IMR-90 (cell line): ENCODE measurements at regions not wholly inside any gene's neighbourhood (a gene's known extent, or its start where the extent isn't known, plus 50 kb on each side); places are given as distances from the start of the nearest gene placed in this dataset.

Source experiments
- ATAC-seq: fragments of 200-7000 bp; cut with Tn5 transposase; 2 replicates; pipeline ENCODE4 v1.9.1; 2020; ENCODE audit warnings: low read depth, mild to moderate bottlenecking, moderate library complexity
- BruUV-seq: library from RNA; stranded (reverse); fragments of 400-500 nt; replicated peaks from 2 replicates; lab custom pipeline; 2021; lab: Mats Ljungman, UMichigan
- CTCF ChIA-PET: fragments of 300-600 bp; formaldehyde crosslinking; extraction: SDS; loops from one replicate; lab custom pipeline; 2021; ENCODE audit warnings: antibody characterized with exemption; lab: Yijun Ruan, JAX
- POLR2A ChIA-PET: fragments of 300-600 bp; sonication (Branson Sonifier 250); formaldehyde crosslinking; loops from one replicate; lab custom pipeline; 2022; ENCODE audit warnings: antibody characterized with exemption; ENCODE audit not compliant: unreplicated experiment; lab: Charles Lee
- DNase-seq: peaks from one replicate; pipeline ENCODE4 v3.0.0; 2013
- H2AFZ ChIP-seq: replicated peaks from 2 replicates; pipeline ENCODE3; 2013; ENCODE audit warnings: low read length, mild to moderate bottlenecking; ENCODE audit not compliant: poor library complexity
- H2AK5ac ChIP-seq: 2 replicates; pipeline ENCODE4 v1.6.1; 2013; ENCODE audit warnings: low read depth, low read length, inconsistent platforms
- H2AK9ac ChIP-seq: replicated peaks from 2 replicates; pipeline ENCODE3; 2013; ENCODE audit warnings: mild to moderate bottlenecking, low read depth, low read length, moderate library complexity; ENCODE audit not compliant: poor library complexity
- H2BK120ac ChIP-seq: 2 replicates; pipeline ENCODE4 v1.6.1; 2013; ENCODE audit warnings: low read depth, low read length, inconsistent platforms
- H2BK15ac ChIP-seq: 3 replicates; pipeline ENCODE4 v1.6.1; 2013; ENCODE audit warnings: low read depth, low read length, inconsistent platforms
- H2BK20ac ChIP-seq: 2 replicates; pipeline ENCODE4 v1.6.1; 2013; ENCODE audit warnings: low read depth, mild to moderate bottlenecking, inconsistent platforms, low read length, moderate library complexity
- H2BK5ac ChIP-seq: 2 replicates; pipeline ENCODE4 v1.6.1; 2013; ENCODE audit warnings: mild to moderate bottlenecking, low read depth, low read length, inconsistent platforms; ENCODE audit not compliant: poor library complexity, severe bottlenecking
- H3K14ac ChIP-seq: replicated peaks from 2 replicates; pipeline ENCODE4 v1.6.1; 2013; ENCODE audit warnings: low read depth, low read length, inconsistent platforms
- H3K18ac ChIP-seq: 2 replicates; pipeline ENCODE4 v1.6.1; 2013; ENCODE audit warnings: low read depth, low read length, control low read depth
- H3K23ac ChIP-seq: 2 replicates; pipeline ENCODE4 v1.6.1; 2013; ENCODE audit warnings: low read depth, low read length, inconsistent platforms
- H3K27ac ChIP-seq: 2 replicates; pipeline ENCODE4 v1.5.1; 2013; ENCODE audit warnings: mild to moderate bottlenecking, control low read depth, low read length; ENCODE audit not compliant: insufficient read depth
- H3K27me3 ChIP-seq: 2 replicates; pipeline ENCODE4 v1.6.1; 2013; ENCODE audit warnings: low read length; ENCODE audit not compliant: control insufficient read depth, insufficient read depth
- H3K36me3 ChIP-seq: 2 replicates; pipeline ENCODE4 v1.6.1; 2013; ENCODE audit warnings: low read length, mixed read lengths; ENCODE audit not compliant: control insufficient read depth, insufficient read depth
- H3K4ac ChIP-seq: 2 replicates; pipeline ENCODE4 v1.6.1; 2013; ENCODE audit warnings: low read depth, low read length, inconsistent platforms
- H3K4me1 ChIP-seq: 2 replicates; pipeline ENCODE4 v1.6.1; 2013; ENCODE audit warnings: low read length, mixed read lengths; ENCODE audit not compliant: control insufficient read depth, insufficient read depth
- H3K4me2 ChIP-seq: 2 replicates; pipeline ENCODE4 v1.6.1; 2013; ENCODE audit warnings: low read depth, mild to moderate bottlenecking, control low read depth, low read length, moderate library complexity
- H3K4me3 ChIP-seq: 2 replicates; pipeline ENCODE4 v1.5.1; 2013; ENCODE audit warnings: low read depth, mild to moderate bottlenecking, control low read depth, low read length, moderate library complexity; ENCODE audit not compliant: insufficient read depth
- H3K56ac ChIP-seq: 2 replicates; pipeline ENCODE4 v1.6.1; 2013; ENCODE audit warnings: low read length, inconsistent platforms; ENCODE audit not compliant: insufficient read depth; ENCODE audit errors: extremely low read depth
- H3K79me1 ChIP-seq, 2 experiments: 2 replicates each; pipeline ENCODE4 v1.6.1; 2013; ENCODE audit warnings: low read length in 2 of 2, inconsistent platforms in 1 of 2, low read depth in 1 of 2
- H3K9ac ChIP-seq: 2 replicates; pipeline ENCODE4 v1.6.1; 2013; ENCODE audit warnings: low read depth, low read length, control low read depth
- H3K9me1 ChIP-seq: 2 replicates; pipeline ENCODE4 v1.6.1; 2013; ENCODE audit warnings: low read length, inconsistent platforms; ENCODE audit not compliant: insufficient read depth
- H3K9me3 ChIP-seq: 2 replicates; pipeline ENCODE4 v1.6.1; 2013; ENCODE audit warnings: low read length; ENCODE audit not compliant: control insufficient read depth, insufficient read depth
- H4K20me1 ChIP-seq: 2 replicates; pipeline ENCODE4 v1.6.1; 2013; ENCODE audit warnings: low read length, inconsistent platforms; ENCODE audit not compliant: insufficient read depth
- H4K5ac ChIP-seq: 2 replicates; pipeline ENCODE4 v1.6.1; 2013; ENCODE audit warnings: mild to moderate bottlenecking, low read depth, low read length, control low read depth
- H4K8ac ChIP-seq, 2 experiments: 2 replicates each; pipeline ENCODE4 v1.6.1; 2013; ENCODE audit warnings: low read depth in 2 of 2, low read length in 2 of 2, control low read depth in 1 of 2, inconsistent platforms in 1 of 2
- H4K91ac ChIP-seq: 2 replicates; pipeline ENCODE4 v1.6.1; 2013; ENCODE audit warnings: low read depth, low read length, inconsistent platforms; ENCODE audit not compliant: insufficient read depth
- BHLHE40 ChIP-seq: fragments of 150-350 bp; IDR thresholded peaks from 2 replicates; pipeline ENCODE4 v1.6.1; 2016; ENCODE audit warnings: mild to moderate bottlenecking, low read depth, low read length
- CEBPB ChIP-seq: IDR thresholded peaks from 2 replicates; pipeline ENCODE4 v1.6.1; 2012; ENCODE audit warnings: low read depth, low read length, improper control_type of control experiment
- CHD1 ChIP-seq: IDR thresholded peaks from 2 replicates; pipeline ENCODE4 v1.6.1; 2012; ENCODE audit warnings: low read depth, low read length, improper control_type of control experiment
- CTCF ChIP-seq: conservative IDR thresholded peaks from 2 replicates; pipeline ENCODE4 v1.5.1; 2012; ENCODE audit warnings: mild to moderate bottlenecking, low read depth, low read length, improper control_type of control experiment
- ELK1 ChIP-seq: fragments of 150-350 bp; IDR thresholded peaks from 2 replicates; pipeline ENCODE4 v1.6.1; 2016; ENCODE audit warnings: low read depth, mild to moderate bottlenecking, low read length, moderate library complexity, borderline replicate concordance
- FOS ChIP-seq: fragments of 150-350 bp; IDR thresholded peaks from 2 replicates; pipeline ENCODE4 v1.6.1; 2016; ENCODE audit warnings: low read depth, low read length
- MAFK ChIP-seq: IDR thresholded peaks from 2 replicates; pipeline ENCODE4 v1.6.1; 2012; ENCODE audit warnings: low read depth, low read length, improper control_type of control experiment
- MAZ ChIP-seq: IDR thresholded peaks from 2 replicates; pipeline ENCODE4 v1.6.1; 2012; ENCODE audit warnings: low read depth, mild to moderate bottlenecking, low read length, improper control_type of control experiment, moderate library complexity, borderline replicate concordance
- MXI1 ChIP-seq: IDR thresholded peaks from 2 replicates; pipeline ENCODE4 v1.6.1; 2012; ENCODE audit warnings: low read depth, mild to moderate bottlenecking, low read length, moderate library complexity, borderline replicate concordance
- NFE2L2 ChIP-seq: fragments of 150-350 bp; IDR thresholded peaks from 2 replicates; pipeline ENCODE4 v1.6.1; 2016; ENCODE audit warnings: low read depth, mild to moderate bottlenecking, low read length
- POLR2A ChIP-seq: IDR thresholded peaks from 2 replicates; pipeline ENCODE4 v1.6.1; 2012; ENCODE audit warnings: mild to moderate bottlenecking, low read depth, low read length
- RAD21 ChIP-seq: IDR thresholded peaks from 2 replicates; pipeline ENCODE4 v1.6.1; 2012; ENCODE audit warnings: low read length, improper control_type of control experiment
- RCOR1 ChIP-seq: IDR thresholded peaks from 2 replicates; pipeline ENCODE4 v1.6.1; 2012; ENCODE audit warnings: mild to moderate bottlenecking, low read length, improper control_type of control experiment; ENCODE audit not compliant: insufficient replicate concordance
- RFX5 ChIP-seq: IDR thresholded peaks from 2 replicates; pipeline ENCODE4 v1.8.0; 2012; ENCODE audit warnings: low read depth, mild to moderate bottlenecking, low read length, moderate library complexity
- SMC3 ChIP-seq: fragments of 150-350 bp; IDR thresholded peaks from 2 replicates; pipeline ENCODE4 v1.6.1; 2016; ENCODE audit warnings: low read depth, mild to moderate bottlenecking, antibody characterized with exemption, low read length, moderate library complexity
- USF2 ChIP-seq: fragments of 150-350 bp; IDR thresholded peaks from 2 replicates; pipeline ENCODE4 v1.6.1; 2017; ENCODE audit warnings: mild to moderate bottlenecking, antibody characterized with exemption, low read length, low read depth
- WGBS, 2 experiments: methylation state at CpG; one replicate each; pipeline versions ENCODE4 v1.1.5 to v1.1.7; 2013; ENCODE audit warnings: missing lambda C conversion rate in 2 of 2; ENCODE audit not compliant: insufficient read length in 1 of 2; ENCODE audit errors: extremely low coverage in 2 of 2; 5-methylcytosine and 5-hydroxymethylcytosine counted together
- dilution Hi-C: fragments of 300-500 bp; cut with HindIII; formaldehyde crosslinking; loops from one replicate; pipeline ENCODE4 v1.14.3; 2018; ENCODE audit warnings: low sequenced_read_pairs; ENCODE audit not compliant: unreplicated experiment
- in situ Hi-C: fragments of 300-500 bp; cut with MboI; formaldehyde crosslinking; loops from 3 replicates; pipeline ENCODE4 v1.14.3; 2019; ENCODE audit warnings: low sequenced_read_pairs, inconsistent platforms, mixed read lengths
- intact Hi-C: fragments of 100-400 bp; cut with micrococcal nuclease; formaldehyde crosslinking; loops from 2 replicates; pipeline ENCODE4 v1.10.0; 2022

GRCh38 chr18:43341014-43341413 is 63.7 kb upstream of the SYT4 start:
- Histone ChIP-seq H3K9ac (no peak overlapping the region), H3K14ac (no peak overlapping the region), H3K56ac (no peak overlapping the region), H2AFZ (no peak overlapping the region), H3K4ac (no peak overlapping the region), H3K23ac (no peak overlapping the region), H3K9me1 (no peaks in the 10 kb centered on the region), H2BK15ac (no peak overlapping the region), H3K27ac (no peak overlapping the region), H2BK5ac (no peak overlapping the region), H2AK9ac (no peak overlapping the region), H2BK20ac (no peak overlapping the region), H2AK5ac (no peak overlapping the region), H3K36me3 (no peaks in the 10 kb centered on the region), H3K27me3 (no peaks in the 10 kb centered on the region), H4K8ac (no peak overlapping the region), H2BK120ac (no peak overlapping the region), H3K18ac (no peak overlapping the region), H4K91ac (no peak overlapping the region), H4K5ac (no peak overlapping the region), H3K4me2 (no peak overlapping the region), H3K79me1 (no peaks in the 10 kb centered on the region), H3K4me1 (no peaks in the 10 kb centered on the region), H3K4me3 (no peak overlapping the region), H4K20me1 (no peaks in the 10 kb centered on the region), H3K9me3 (peaks cover 4% of the 10 kb centered on the region)
- in situ Hi-C loops (no loop called here), intact Hi-C loops (no loop called here), dilution Hi-C loops (no loop called here)
- TF ChIP-seq CTCF (no peak), MAZ (no peak), RCOR1 (no peak), FOS (no peak), MAFK (no peak), SMC3 (no peak), RAD21 (no peak), ELK1 (no peak), NFE2L2 (no peak), CHD1 (no peak), RFX5 (no peak), MXI1 (no peak), POLR2A (no peak), BHLHE40 (no peak), USF2 (no peak), CEBPB (no peak)
- DNase-seq, result no peak
- POLR2A ChIA-PET, result no interaction called here
- no peak for ATAC-seq
- WGBS, 2 experiments, result 40% methylated on average over 2 of the region's 3 CpGs; no CpG with 5 or more reads in 1 of the 2 experiments
- CTCF ChIA-PET, result no interaction called here
- BruUV-seq, result no TSS peak
